ENCODE measurements at regions not wholly inside any gene's neighbourhood (a gene's known extent, or its start where the extent isn't known, plus 50 kb on each side); places are given as distances from the start of the nearest gene placed in this dataset.

- no peak overlapping the region for H3K9ac ChIP-seq (ENCODE audit: insufficient read depth, low read length)
- no peak overlapping the region for H3K27ac ChIP-seq (ENCODE audit: insufficient read depth, low read length)
- H2AFZ ChIP-seq (ENCODE audit: low read length), result no peak overlapping the region
- no peak for TF ChIP-seq CTCF (conservative IDR thresholded peaks at IDR 0.05 in 1 of 2, IDR thresholded peaks at IDR 0.05 in 1 of 2; ENCODE audit: low read depth in 1 of 2, low read length in 2 of 2)
- TF ChIP-seq EZH2 (IDR thresholded peaks at IDR 0.05; ENCODE audit: low read length, missing control alignments), result no peak
- H3K36me3 ChIP-seq (ENCODE audit: control insufficient read depth, insufficient read depth, low read length), result no peaks in the 10 kb centered on the region
- H3K79me2 ChIP-seq (ENCODE audit: control insufficient read depth, insufficient read depth, low read length), result no peaks in the 10 kb centered on the region
- no peak for DNase-seq (ENCODE audit: low read depth in 2 of 2)
- H4K20me1 ChIP-seq (ENCODE audit: control insufficient read depth, extremely low read depth, insufficient read depth, low read length), result no peaks in the 10 kb centered on the region
- no peaks in the 10 kb centered on the region for H3K27me3 ChIP-seq (ENCODE audit: control insufficient read depth, insufficient read depth, low read length)
- no peak overlapping the region for H3K4me2 ChIP-seq (ENCODE audit: extremely low read depth, insufficient read depth, low read length)
- H3K9me3 ChIP-seq (ENCODE audit: control insufficient read depth, insufficient read depth, low read depth, low read length), result no peaks in the 10 kb centered on the region
- H3K4me1 ChIP-seq (ENCODE audit: control insufficient read depth, extremely low read depth, insufficient read depth, low read length), result no peaks in the 10 kb centered on the region
- no peak overlapping the region for H3K4me3 ChIP-seq (replicated peaks in 1 of 4; ENCODE audit: control extremely low read depth in 1 of 4, insufficient read depth in 1 of 4, low read depth in 3 of 4, low read length in 4 of 4)
Measured at GRCh38 chr16:50442221-50442620, 73.4 kb upstream of the BRD7 start.

- Histone ChIP-seq H3K27me3 (ENCODE audit: control insufficient read depth, insufficient read depth, low read length) (no peaks in the 10 kb centered on the region), H3K4me3 (replicated peaks in 1 of 4; ENCODE audit: control extremely low read depth in 1 of 4, insufficient read depth in 1 of 4, low read depth in 3 of 4, low read length in 4 of 4) (no peak overlapping the region), H3K27ac (ENCODE audit: insufficient read depth, low read length) (no peak overlapping the region), H3K79me2 (ENCODE audit: control insufficient read depth, insufficient read depth, low read length) (no peaks in the 10 kb centered on the region), H2AFZ (ENCODE audit: low read length) (no peak overlapping the region), H3K9me3 (ENCODE audit: control insufficient read depth, insufficient read depth, low read depth, low read length) (no peaks in the 10 kb centered on the region), H3K9ac (ENCODE audit: insufficient read depth, low read length) (no peak overlapping the region), H3K36me3 (ENCODE audit: control insufficient read depth, insufficient read depth, low read length) (no peaks in the 10 kb centered on the region), H4K20me1 (ENCODE audit: control insufficient read depth, extremely low read depth, insufficient read depth, low read length) (no peaks in the 10 kb centered on the region), H3K4me1 (ENCODE audit: control insufficient read depth, extremely low read depth, insufficient read depth, low read length) (no peaks in the 10 kb centered on the region), H3K4me2 (ENCODE audit: extremely low read depth, insufficient read depth, low read length) (no peak overlapping the region)
- TF ChIP-seq CTCF (conservative IDR thresholded peaks at IDR 0.05 in 1 of 2, IDR thresholded peaks at IDR 0.05 in 1 of 2; ENCODE audit: low read depth in 1 of 2, low read length in 2 of 2), result no peak
- TF ChIP-seq EZH2 (IDR thresholded peaks at IDR 0.05; ENCODE audit: low read length, missing control alignments), result no peak
- no peak for DNase-seq (ENCODE audit: low read depth in 2 of 2)
Measured at GRCh38 chr16:50441486-50442157, 72.8 kb upstream of the BRD7 start.

GRCh38 chr16:50440991-50441390, 72.2 kb upstream of the BRD7 start:
- Histone ChIP-seq H3K4me3 (replicated peaks in 1 of 4; ENCODE audit: control extremely low read depth in 1 of 4, insufficient read depth in 1 of 4, low read depth in 3 of 4, low read length in 4 of 4) (no peak overlapping the region), H3K9me3 (ENCODE audit: control insufficient read depth, insufficient read depth, low read depth, low read length) (no peaks in the 10 kb centered on the region), H3K4me1 (ENCODE audit: control insufficient read depth, extremely low read depth, insufficient read depth, low read length) (no peaks in the 10 kb centered on the region), H3K27ac (ENCODE audit: insufficient read depth, low read length) (no peak overlapping the region), H4K20me1 (ENCODE audit: control insufficient read depth, extremely low read depth, insufficient read depth, low read length) (no peaks in the 10 kb centered on the region), H3K36me3 (ENCODE audit: control insufficient read depth, insufficient read depth, low read length) (no peaks in the 10 kb centered on the region), H3K79me2 (ENCODE audit: control insufficient read depth, insufficient read depth, low read length) (no peaks in the 10 kb centered on the region), H3K4me2 (ENCODE audit: extremely low read depth, insufficient read depth, low read length) (no peak overlapping the region), H3K27me3 (ENCODE audit: control insufficient read depth, insufficient read depth, low read length) (no peaks in the 10 kb centered on the region), H3K9ac (ENCODE audit: insufficient read depth, low read length) (no peak overlapping the region), H2AFZ (ENCODE audit: low read length) (no peak overlapping the region)
- no peak for DNase-seq (ENCODE audit: low read depth in 2 of 2)
- TF ChIP-seq EZH2 (IDR thresholded peaks at IDR 0.05; ENCODE audit: low read length, missing control alignments), result no peak
- TF ChIP-seq CTCF (conservative IDR thresholded peaks at IDR 0.05 in 1 of 2, IDR thresholded peaks at IDR 0.05 in 1 of 2; ENCODE audit: low read depth in 1 of 2, low read length in 2 of 2), result no peak
